NOMO-1 (cell line): ENCODE measurements at regions not wholly inside any gene's neighbourhood (a gene's known extent, or its start where the extent isn't known, plus 50 kb on each side); places are given as distances from the start of the nearest gene placed in this dataset.

ENCODE experiments used
- DNase-seq, 2 experiments: peaks; one replicate each; lab custom pipeline; 2025; ENCODE audit not compliant: unreplicated experiment in 2 of 2; lab: John Stamatoyannopoulos, UW

- no peak for DNase-seq
Observed at GRCh38 chr6:20338156-20338555, 63.5 kb upstream of the E2F3 start.

- no peak for DNase-seq
Observed at GRCh38 chr6:20340068-20340848, 61.4 kb upstream of the E2F3 start.

- no peak for DNase-seq
Observed at GRCh38 chr6:20341096-20341495, 60.6 kb upstream of the E2F3 start.

GRCh38 chr6:20341564-20341963 lies 60.1 kb upstream of the E2F3 start:
- no peak for DNase-seq

- DNase-seq, result peak; percentile 18
Observed at GRCh38 chr6:20346948-20347347, 54.7 kb upstream of the E2F3 start.

GRCh38 chr6:20348041-20348440 lies 53.6 kb upstream of the E2F3 start:
- DNase-seq, result no peak

GRCh38 chr6:20349225-20349624 lies 52.5 kb upstream of the E2F3 start:
- no peak for DNase-seq

- DNase-seq, result no peak
Observed at GRCh38 chr6:20350215-20350614, 51.5 kb upstream of the E2F3 start.

- DNase-seq, result peak in 1 of 2 experiments; percentile 35
Observed at GRCh38 chr6:20351534-20351933, 50.1 kb upstream of the E2F3 start.
